HG03095 (cell line): ENCODE measurements at regions not wholly inside any gene's neighbourhood (a gene's known extent, or its start where the extent isn't known, plus 50 kb on each side); places are given as distances from the start of the nearest gene placed in this dataset.
"Not testable (repeated sequence)": the region's sequence is repeated elsewhere in the genome, so short reads cannot be mapped to it uniquely, and the experiment has no call there.

Experiments
- ATAC-seq: cut with Tn5 transposase; IDR thresholded peaks from one replicate; pipeline ENCODE4 v1.9.1; 2021; ENCODE audit warnings: moderate library complexity; ENCODE audit not compliant: unreplicated experiment

GRCh38 chr12:105423237-105423636 lies 92.7 kb downstream of the C12orf75 start:
- no peak for ATAC-seq

- ATAC-seq, result no peak
These were observed 93.4 kb downstream of the C12orf75 start for GRCh38 chr12:105423921-105424320.

- no peak for ATAC-seq
These were observed 95.0 kb downstream of the C12orf75 start for GRCh38 chr12:105425254-105426174.

GRCh38 chr12:105426766-105427165 lies 96.3 kb downstream of the C12orf75 start:
- ATAC-seq, result no peak

- no peak for ATAC-seq
These were observed 97.4 kb downstream of the C12orf75 start for GRCh38 chr12:105427883-105428282.

- ATAC-seq, result no peak
These were observed 98.4 kb downstream of the C12orf75 start for GRCh38 chr12:105428793-105429395.

- ATAC-seq, result no peak
These were observed 99.0 kb downstream of the C12orf75 start for GRCh38 chr12:105429511-105429910.

GRCh38 chr12:105431537-105432100 lies 101.1 kb downstream of the C12orf75 start:
- ATAC-seq, result no peak

GRCh38 chr12:105433804-105434203 lies 103.3 kb downstream of the C12orf75 start:
- no peak for ATAC-seq

GRCh38 chr12:105436636-105437035 lies 106.1 kb downstream of the C12orf75 start:
- no peak for ATAC-seq

GRCh38 chr12:105440037-105440664 lies 109.7 kb downstream of the C12orf75 start:
- ATAC-seq, result no peak

- no peak for ATAC-seq
These were observed 113.5 kb downstream of the C12orf75 start for GRCh38 chr12:105443802-105444652.

GRCh38 chr12:105444653-105445102 lies 114.2 kb downstream of the C12orf75 start:
- no peak for ATAC-seq

GRCh38 chr12:105445249-105445648 lies 114.8 kb downstream of the C12orf75 start:
- no peak for ATAC-seq

GRCh38 chr12:105445649-105446048 lies 115.2 kb downstream of the C12orf75 start:
- ATAC-seq, result no peak

GRCh38 chr12:105446460-105446859 lies 116.0 kb downstream of the C12orf75 start:
- ATAC-seq, result not testable (repeated sequence)

- no peak for ATAC-seq
These were observed 118.9 kb downstream of the C12orf75 start for GRCh38 chr12:105449431-105449830.

GRCh38 chr12:105451211-105451610 lies 120.7 kb downstream of the C12orf75 start:
- ATAC-seq, result no peak

GRCh38 chr12:105451798-105452197 lies 121.3 kb downstream of the C12orf75 start:
- ATAC-seq, result no peak

- ATAC-seq, result no peak
These were observed 122.8 kb downstream of the C12orf75 start for GRCh38 chr12:105453316-105453715.
